ENCODE measurements at regions not wholly inside any gene's neighbourhood (a gene's known extent, or its start where the extent isn't known, plus 50 kb on each side); places are given as distances from the start of the nearest gene placed in this dataset.

- TF ChIP-seq CTCF (IDR thresholded peaks at IDR 0.05) (no peak), POLR2AphosphoS5 (IDR thresholded peaks at IDR 0.05; ENCODE audit: low read depth, low read length) (no peak), REST (IDR thresholded peaks at IDR 0.05; ENCODE audit: insufficient read depth in 1 of 2, low read depth in 2 of 2, low read length in 1 of 2) (no peak), TCF7L2 (IDR thresholded peaks at IDR 0.05; ENCODE audit: low read depth, low read length) (no peak)
Measured at GRCh38 chr1:228548788-228549187, 61.6 kb downstream of the RNF187 start.

Data from Panc1 (cell line).